NCI-H1417 treated with DMSO at 0.1 percent for 48 hours (cell line): ENCODE measurements at regions not wholly inside any gene's neighbourhood (a gene's known extent, or its start where the extent isn't known, plus 50 kb on each side); places are given as distances from the start of the nearest gene placed in this dataset.

Experiments used
- DNase-seq: peaks from one replicate; lab custom pipeline; 2025; lab: John Stamatoyannopoulos, UW

- DNase-seq: no peak
These were observed 268.3 kb downstream of the TMA16 start for GRCh38 chr4:163762741-163763140.

DNA sequence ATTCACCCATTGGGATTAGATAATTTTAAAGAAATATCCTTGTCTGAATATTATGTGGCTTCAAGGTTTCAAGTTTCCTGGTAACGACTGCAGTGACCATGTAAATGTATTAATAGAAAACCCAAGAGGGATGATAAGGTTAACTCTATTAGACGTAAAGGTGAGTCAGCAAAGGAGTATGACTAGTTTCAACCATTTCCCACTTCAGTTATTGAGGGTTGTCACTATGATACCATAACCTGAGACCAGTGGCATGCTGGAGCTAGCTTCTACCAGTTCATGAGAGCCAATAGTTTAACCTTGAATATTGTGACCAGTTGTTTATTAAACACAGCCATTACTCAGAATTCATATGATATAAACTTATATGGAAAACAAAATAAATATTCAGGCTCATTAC is 270.1 kb downstream of the TMA16 start:
- DNase-seq: no peak

GRCh38 chr4:163768014-163768413 is 273.5 kb downstream of the TMA16 start:
- no peak for DNase-seq

DNA sequence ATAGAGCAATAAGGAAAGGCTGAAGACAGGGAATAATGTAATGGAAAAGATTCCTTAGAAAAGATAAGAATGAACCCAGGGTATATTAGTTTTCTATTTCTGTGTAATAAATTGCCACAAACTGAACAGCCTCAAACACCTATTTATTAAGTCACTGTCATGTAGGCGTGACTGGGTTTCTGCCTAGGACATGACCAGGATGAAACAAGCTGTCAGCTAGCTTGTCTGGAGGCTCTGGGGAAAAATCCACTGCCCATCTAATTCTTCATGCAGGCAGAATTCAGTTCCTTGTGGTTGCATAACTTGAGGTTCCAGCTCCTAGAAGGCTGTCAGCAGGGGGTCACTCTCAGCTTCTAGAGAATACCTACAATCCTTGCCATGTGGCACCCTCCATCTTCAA is 277.7 kb downstream of the TMA16 start:
- DNase-seq: no peak

DNA sequence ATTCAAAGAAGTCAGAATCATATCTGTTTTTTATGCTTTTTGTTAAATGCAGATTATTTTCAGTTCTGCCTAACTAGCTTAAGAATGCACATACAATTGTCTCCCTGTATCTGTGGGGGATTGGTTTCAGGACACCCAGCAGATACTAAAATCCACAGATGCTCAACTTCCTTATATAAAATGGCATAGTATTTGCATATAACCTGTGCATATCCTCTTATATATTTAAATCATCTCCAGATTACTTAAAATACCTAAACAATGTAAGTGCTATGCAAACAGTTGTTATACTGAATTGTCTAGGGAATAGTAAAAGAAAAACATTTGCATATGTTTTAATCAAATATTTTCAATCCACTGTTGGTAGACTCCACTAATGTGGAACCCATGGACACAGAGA is 279.4 kb downstream of the TMA16 start:
- no peak for DNase-seq

GRCh38 chr4:163776957-163777356 is 282.5 kb downstream of the TMA16 start:
- DNase-seq: no peak

DNA sequence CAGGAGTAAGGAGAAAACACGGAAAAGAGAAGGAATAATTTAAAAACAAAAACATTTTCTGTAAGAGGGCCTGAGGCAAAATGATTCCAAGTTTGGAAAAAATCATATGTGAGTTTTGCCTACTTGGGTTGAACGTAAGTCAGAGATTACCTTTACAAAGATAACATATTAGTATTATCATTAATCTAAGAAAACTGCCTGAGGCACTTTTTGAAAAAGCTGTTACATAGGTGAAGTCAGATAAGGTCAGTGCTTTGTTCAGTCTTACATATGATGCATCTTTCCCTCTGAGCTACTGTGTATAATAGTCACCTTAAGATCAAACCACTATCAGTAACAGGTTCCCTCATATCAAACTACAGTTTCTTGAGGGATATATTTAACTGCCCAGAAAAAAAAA is 287.2 kb downstream of the TMA16 start:
- no peak for DNase-seq

- no peak for DNase-seq
These were observed 295.7 kb downstream of the TMA16 start for GRCh38 chr4:163790231-163790630.

GRCh38 chr4:163795885-163796284 is 301.4 kb downstream of the TMA16 start:
- DNase-seq: no peak

GRCh38 chr4:163804001-163804400 is 309.5 kb downstream of the TMA16 start:
- no peak for DNase-seq

GRCh38 chr4:163806653-163807052 is 312.2 kb downstream of the TMA16 start:
- no peak for DNase-seq

DNA sequence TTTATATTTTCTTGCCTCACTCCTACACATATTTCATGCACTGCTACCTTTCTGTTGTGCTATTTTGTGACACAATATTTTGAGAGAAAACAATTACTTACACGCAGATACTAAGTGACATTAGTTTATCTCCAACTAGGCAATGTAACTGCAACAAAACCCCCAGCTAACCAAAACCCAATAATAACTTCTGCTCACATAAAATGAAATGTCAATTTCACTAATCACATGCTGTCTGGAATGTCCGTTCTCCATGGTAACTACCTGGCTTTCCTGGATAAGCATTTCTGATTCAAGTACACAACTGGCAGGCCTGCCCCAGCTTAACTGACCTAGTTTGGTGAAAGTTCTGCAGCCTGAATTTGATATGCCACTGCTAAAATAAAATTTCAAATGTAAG is 313.5 kb downstream of the TMA16 start:
- no peak for DNase-seq

DNA sequence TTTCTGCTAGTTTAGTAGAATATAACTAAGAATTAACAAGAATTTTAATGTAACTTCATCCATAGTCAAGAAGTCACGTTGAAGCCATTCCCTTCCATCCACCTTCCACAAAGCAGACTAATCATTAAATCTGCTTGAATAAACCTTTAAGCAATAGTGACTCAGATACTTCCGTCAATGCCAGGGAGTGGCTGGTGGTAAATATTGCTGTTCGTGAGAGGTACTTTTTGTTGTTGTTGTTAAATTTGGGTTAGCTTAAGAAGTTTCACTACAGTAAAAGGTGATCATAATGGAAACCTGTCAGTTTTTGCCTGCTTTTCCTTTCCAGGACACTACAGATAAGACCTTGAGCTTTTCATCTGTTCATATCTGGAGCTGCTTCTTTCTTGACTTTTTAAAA is 316.3 kb downstream of the TMA16 start:
- no peak for DNase-seq

DNA sequence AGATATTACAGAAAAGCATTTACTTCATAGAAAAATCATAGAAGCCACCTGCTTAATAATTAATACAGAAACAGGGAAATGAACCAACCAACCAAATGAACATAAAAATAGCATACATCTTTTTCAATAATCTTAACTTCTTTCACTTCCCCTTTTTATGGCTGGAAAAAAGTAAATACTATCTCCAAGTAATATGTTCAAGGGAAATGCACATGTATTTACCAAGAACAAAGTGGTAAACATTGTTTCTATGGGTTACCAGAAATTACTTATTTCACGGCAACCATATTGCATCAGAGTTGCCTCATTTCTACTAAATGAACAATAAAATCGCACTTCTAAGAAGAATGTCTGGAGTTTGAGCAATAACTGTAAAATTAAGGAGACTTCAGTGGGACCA is 321.3 kb downstream of the TMA16 start:
- DNase-seq: no peak

- no peak for DNase-seq
These were observed 322.0 kb downstream of the TMA16 start for GRCh38 chr4:163816494-163816893.

- DNase-seq: no peak
These were observed 324.2 kb downstream of the TMA16 start for GRCh38 chr4:163818673-163819072.

- DNase-seq: no peak
These were observed 339.2 kb downstream of the TMA16 start for GRCh38 chr4:163833669-163834068.

DNA sequence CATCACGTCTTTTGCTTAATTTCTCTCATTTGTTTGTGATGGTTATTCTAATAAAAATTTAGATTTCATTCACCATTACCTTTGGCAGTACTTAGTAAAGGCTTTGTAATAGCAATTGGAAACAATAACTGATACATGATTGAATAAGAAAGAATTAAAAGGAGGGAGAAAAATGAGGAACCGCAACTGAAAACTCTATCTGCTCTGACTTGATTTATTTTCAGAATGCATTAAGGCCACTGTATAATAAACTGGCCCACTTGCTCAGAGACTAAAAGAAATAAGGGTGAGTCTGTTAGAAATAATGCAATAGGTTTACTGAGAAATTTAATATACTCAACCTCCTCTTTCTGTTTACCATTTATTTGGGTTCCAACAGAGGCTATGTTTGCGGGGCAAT is 351.5 kb downstream of the TMA16 start:
- DNase-seq: no peak

DNA sequence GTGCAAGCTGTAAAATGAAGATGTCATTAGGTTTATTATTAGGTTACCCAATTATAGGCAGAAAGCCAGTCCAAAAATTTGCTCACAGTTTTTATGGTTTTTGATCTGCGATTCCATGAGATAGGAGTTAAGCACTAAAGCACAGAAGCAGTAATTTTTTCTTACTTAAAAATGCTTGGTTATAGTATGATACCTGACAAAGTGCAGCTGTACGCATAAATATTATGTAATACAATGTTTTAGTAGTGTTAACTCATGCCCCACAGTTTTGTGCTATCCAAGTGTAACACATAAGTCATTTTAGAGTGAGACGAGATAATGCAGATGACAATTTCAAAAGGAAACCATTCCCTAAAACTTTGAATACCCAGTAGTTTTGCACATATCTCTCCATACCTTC is 357.8 kb downstream of the TMA16 start:
- DNase-seq: no peak

GRCh38 chr4:163857903-163858302 is 363.4 kb downstream of the TMA16 start:
- no peak for DNase-seq

DNA sequence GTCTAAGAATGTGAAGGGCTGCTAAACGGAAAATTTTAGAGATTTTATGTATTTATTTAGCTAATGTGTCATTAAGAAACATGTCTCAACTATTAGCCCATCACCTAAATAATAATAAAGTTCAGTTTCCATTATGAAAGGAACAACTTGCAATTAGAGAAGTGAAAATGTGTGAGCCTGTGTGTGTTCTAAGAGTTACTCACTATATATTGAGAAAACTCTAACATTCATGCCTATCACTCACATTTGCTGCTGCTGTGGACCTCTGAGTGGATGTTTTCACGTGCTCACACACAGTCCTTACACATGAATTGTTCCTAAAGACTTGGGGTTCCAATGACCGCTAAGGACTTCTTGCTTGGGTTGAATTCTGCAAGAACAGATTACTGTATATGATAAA is 364.0 kb downstream of the TMA16 start:
- no peak for DNase-seq

GRCh38 chr4:163863082-163863481 is 368.6 kb downstream of the TMA16 start:
- no peak for DNase-seq

DNA sequence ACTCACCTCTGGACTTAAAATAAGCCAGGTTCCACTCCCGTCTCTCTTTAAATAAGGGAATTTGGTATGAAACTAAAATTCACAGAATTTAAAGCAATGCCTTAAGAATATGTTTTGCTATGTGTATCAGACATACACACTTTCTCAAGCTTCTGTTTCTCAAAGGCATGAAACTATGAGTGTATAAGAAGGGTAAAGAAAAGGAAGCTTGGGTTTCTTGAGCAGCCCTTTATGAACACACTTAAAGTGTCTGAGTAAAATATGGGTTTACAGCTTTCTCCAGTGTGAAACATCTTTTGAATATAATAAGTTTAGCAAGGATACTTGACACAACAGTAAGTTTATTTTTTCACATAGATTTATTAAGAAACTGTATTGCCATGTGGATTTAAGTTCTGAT is 370.5 kb downstream of the TMA16 start:
- DNase-seq: no peak

- DNase-seq: no peak
These were observed 372.3 kb downstream of the TMA16 start for GRCh38 chr4:163866728-163867315.

DNA sequence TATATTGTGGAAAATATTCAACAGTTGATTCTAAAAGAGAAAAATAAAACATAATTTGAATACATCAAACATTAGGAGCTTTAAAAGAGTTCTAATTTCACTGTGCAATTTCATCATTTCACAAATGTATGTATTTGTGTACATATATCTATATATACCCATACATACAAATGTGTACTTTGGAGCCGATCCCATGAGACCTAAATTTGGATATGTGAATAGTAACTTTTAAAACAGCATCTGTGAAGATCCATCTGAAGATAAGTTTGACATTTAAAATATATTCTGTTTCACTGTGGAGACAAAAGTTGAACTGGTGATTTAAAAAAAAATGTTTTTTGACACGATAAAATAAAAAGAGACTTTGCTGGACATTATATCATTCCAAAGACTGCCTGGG is 374.0 kb downstream of the TMA16 start:
- DNase-seq: no peak
